Hepatocyte (in vitro differentiated cells): ENCODE measurements at regions not wholly inside any gene's neighbourhood (a gene's known extent, or its start where the extent isn't known, plus 50 kb on each side); places are given as distances from the start of the nearest gene placed in this dataset.

ENCODE experiments used
- DNase-seq: peaks from one replicate; pipeline ENCODE4 v3.0.0-alpha.2; 2016; ENCODE audit warnings: low spot score
- H2AFZ ChIP-seq: fragments of 200-600 bp; sonication (generic); 2 replicates; pipeline ENCODE4 v1.6.0; 2016; ENCODE audit warnings: antibody characterized with exemption, mild to moderate bottlenecking
- H3K27ac ChIP-seq: fragments of 200-600 bp; sonication (generic); 2 replicates; pipeline ENCODE4 v1.5.1; 2016; ENCODE audit warnings: mild to moderate bottlenecking
- H3K27me3 ChIP-seq: fragments of 200-600 bp; sonication (generic); 2 replicates; pipeline ENCODE4 v1.6.1; 2016
- H3K36me3 ChIP-seq: fragments of 200-600 bp; sonication (generic); replicated peaks from 2 replicates; pipeline ENCODE4 v1.5.1; 2016; ENCODE audit warnings: low read depth; ENCODE audit not compliant: insufficient read depth
- H3K4me1 ChIP-seq: fragments of 200-600 bp; sonication (generic); 2 replicates; pipeline ENCODE4 v1.5.1; 2016; ENCODE audit warnings: mild to moderate bottlenecking, moderate library complexity; ENCODE audit not compliant: insufficient read depth
- H3K4me2 ChIP-seq: fragments of 200-600 bp; sonication (generic); 2 replicates; pipeline ENCODE4 v1.6.0; 2016
- H3K4me3 ChIP-seq: fragments of 200-600 bp; sonication (generic); 2 replicates; pipeline ENCODE4 v1.5.1; 2016; ENCODE audit warnings: mild to moderate bottlenecking
- H3K79me2 ChIP-seq: fragments of 200-600 bp; sonication (generic); 2 replicates; pipeline ENCODE4 v1.6.0; 2017; ENCODE audit warnings: mild to moderate bottlenecking
- H3K9me2 ChIP-seq: fragments of 200-600 bp; sonication (generic); replicated peaks from 2 replicates; pipeline ENCODE4 v1.6.0; 2017; ENCODE audit warnings: mild to moderate bottlenecking; ENCODE audit not compliant: insufficient read depth
- H3K9me3 ChIP-seq: fragments of 200-600 bp; sonication (generic); 2 replicates; pipeline ENCODE4 v1.5.1; 2016; ENCODE audit warnings: low read depth, mild to moderate bottlenecking
- H4K20me1 ChIP-seq: fragments of 200-600 bp; sonication (generic); 2 replicates; pipeline ENCODE4 v1.6.0; 2016; ENCODE audit warnings: mild to moderate bottlenecking; ENCODE audit not compliant: insufficient read depth, poor library complexity, severe bottlenecking
- CTCF ChIP-seq: fragments of 200-600 bp; sonication (generic); IDR thresholded peaks from 2 replicates; pipeline ENCODE4 v1.5.1; 2016; ENCODE audit warnings: antibody characterized with exemption, mild to moderate bottlenecking; ENCODE audit not compliant: poor library complexity
- EZH2 ChIP-seq: fragments of 200-600 bp; sonication (generic); IDR thresholded peaks from 2 replicates; pipeline ENCODE4 v1.6.1; 2016; ENCODE audit warnings: antibody characterized with exemption, mild to moderate bottlenecking, borderline replicate concordance
- EZH2phosphoT487 ChIP-seq: fragments of 200-600 bp; sonication (generic); IDR thresholded peaks from one replicate; pipeline ENCODE4 v1.6.1; 2018; ENCODE audit warnings: antibody characterized with exemption, mild to moderate bottlenecking, low read depth, moderate library complexity; ENCODE audit not compliant: unreplicated experiment, severe bottlenecking
- WGBS: methylation state at CpG from one replicate; pipeline ENCODE4 v1.1.6; 2016; ENCODE audit warnings: low lambda C conversion rate; ENCODE audit errors: missing lambda C conversion rate; 5-methylcytosine and 5-hydroxymethylcytosine counted together

DNA sequence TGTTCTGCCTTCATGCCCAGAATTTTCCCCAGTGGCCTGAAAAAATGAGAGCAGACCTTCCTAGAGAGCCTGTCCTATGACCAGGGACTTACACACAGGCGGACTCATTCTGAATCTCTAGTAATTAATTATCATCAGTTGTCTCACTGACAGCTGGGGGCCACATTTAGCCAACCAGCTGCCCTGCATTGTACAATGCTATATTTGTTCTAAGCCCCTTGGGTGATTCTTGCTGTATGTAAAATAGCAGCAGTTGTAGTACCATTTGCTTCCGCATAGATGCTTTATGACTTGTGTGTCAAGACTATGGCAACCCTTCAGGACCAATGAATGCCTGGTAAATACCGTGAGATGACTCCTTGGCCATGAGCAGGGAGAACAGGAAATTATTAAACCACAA, 415.4 kb upstream of the SEMA6A start:
- Histone ChIP-seq H3K36me3 (no peaks in the 10 kb centered on the region), H3K79me2 (no peaks in the 10 kb centered on the region), H3K27me3 (no peaks in the 10 kb centered on the region), H3K27ac (no peak overlapping the region), H3K9me3 (no peaks in the 10 kb centered on the region), H3K4me2 (no peak overlapping the region), H2AFZ (no peak overlapping the region), H4K20me1 (no peaks in the 10 kb centered on the region), H3K4me3 (no peak overlapping the region), H3K9me2 (no peaks in the 10 kb centered on the region), H3K4me1 (no peaks in the 10 kb centered on the region)
- TF ChIP-seq CTCF (no peak), EZH2phosphoT487 (no peak), EZH2 (no peak)
- DNase-seq: no peak
- WGBS: 95% methylated on average over 3 of the region's 3 CpGs

GRCh38 chr5:116982035-116982434, 407.4 kb upstream of the SEMA6A start:
- Histone ChIP-seq H3K4me3 (no peak overlapping the region), H3K4me1 (no peaks in the 10 kb centered on the region), H3K4me2 (no peak overlapping the region), H3K27ac (no peak overlapping the region), H3K9me2 (no peaks in the 10 kb centered on the region), H3K9me3 (no peaks in the 10 kb centered on the region), H3K79me2 (no peaks in the 10 kb centered on the region), H2AFZ (no peak overlapping the region), H3K27me3 (no peaks in the 10 kb centered on the region), H3K36me3 (no peaks in the 10 kb centered on the region), H4K20me1 (no peaks in the 10 kb centered on the region)
- 59% methylated on average over 6 of the region's 6 CpGs for WGBS
- DNase-seq: no peak
- TF ChIP-seq EZH2 (no peak), EZH2phosphoT487 (no peak), CTCF (no peak)

DNA sequence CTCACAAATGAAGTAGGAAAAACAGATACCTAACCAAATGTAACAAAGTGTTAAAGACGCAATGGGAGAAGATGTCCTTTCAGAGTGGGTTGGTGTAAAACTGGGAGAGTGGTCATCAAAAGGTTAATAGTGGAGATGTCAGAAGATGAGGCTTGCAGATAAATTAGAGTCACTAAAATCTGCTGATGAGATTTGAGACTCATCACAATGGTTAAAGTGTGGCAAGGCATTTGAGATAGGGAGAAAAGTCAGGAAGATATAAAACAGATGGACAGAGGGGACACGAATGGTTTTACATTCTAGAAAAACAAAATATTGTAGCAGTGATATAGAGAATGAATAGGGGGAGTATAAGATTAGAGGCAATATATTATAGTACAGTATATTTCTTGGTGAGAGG, 406.0 kb upstream of the SEMA6A start:
- Histone ChIP-seq H3K9me3 (no peaks in the 10 kb centered on the region), H3K27ac (no peak overlapping the region), H3K36me3 (no peaks in the 10 kb centered on the region), H3K4me3 (no peak overlapping the region), H2AFZ (no peak overlapping the region), H3K27me3 (no peaks in the 10 kb centered on the region), H4K20me1 (no peaks in the 10 kb centered on the region), H3K4me1 (no peaks in the 10 kb centered on the region), H3K79me2 (no peaks in the 10 kb centered on the region), H3K4me2 (no peak overlapping the region), H3K9me2 (no peaks in the 10 kb centered on the region)
- DNase-seq: no peak
- TF ChIP-seq EZH2phosphoT487 (no peak), CTCF (no peak), EZH2 (no peak)
- WGBS: 82% methylated on average over 2 of the region's 2 CpGs

DNA sequence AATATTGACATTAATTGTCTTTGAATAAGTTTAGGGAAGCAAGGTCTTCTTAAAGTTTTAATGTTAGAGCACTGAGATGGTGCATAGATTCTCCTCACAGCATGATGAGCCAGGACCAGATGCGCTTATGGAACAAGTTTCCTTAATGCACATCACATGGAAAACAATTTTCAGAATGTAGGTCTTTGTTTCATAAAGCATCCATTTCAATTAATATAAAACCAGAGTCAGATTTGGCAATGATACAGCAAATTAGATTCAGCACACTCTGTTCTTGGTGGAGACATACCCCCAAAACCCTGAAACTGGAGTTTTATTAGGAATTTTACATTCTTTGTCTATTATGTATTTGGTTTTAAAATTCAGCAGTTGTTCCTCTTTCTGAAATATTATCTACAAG, 402.1 kb upstream of the SEMA6A start:
- H3K36me3 ChIP-seq: no peaks in the 10 kb centered on the region
- H2AFZ ChIP-seq: no peak overlapping the region
- no peak overlapping the region for H3K4me2 ChIP-seq
- no peak overlapping the region for H3K4me3 ChIP-seq
- no peaks in the 10 kb centered on the region for H3K9me2 ChIP-seq
- no peak for DNase-seq
- H3K9me3 ChIP-seq: no peaks in the 10 kb centered on the region
- TF ChIP-seq EZH2phosphoT487: no peak
- no peak for TF ChIP-seq CTCF
- TF ChIP-seq EZH2: no peak
- 100% methylated on average over 1 of the region's 1 CpG for WGBS
- H3K27ac ChIP-seq: no peak overlapping the region
- H3K4me1 ChIP-seq: no peaks in the 10 kb centered on the region
- H3K79me2 ChIP-seq: no peaks in the 10 kb centered on the region
- H4K20me1 ChIP-seq: no peaks in the 10 kb centered on the region
- no peaks in the 10 kb centered on the region for H3K27me3 ChIP-seq
